Fibroblast of lung (primary cell): ENCODE measurements at regions not wholly inside any gene's neighbourhood (a gene's known extent, or its start where the extent isn't known, plus 50 kb on each side); places are given as distances from the start of the nearest gene placed in this dataset.

ENCODE experiments used
- EZH2 ChIP-seq: IDR thresholded peaks from 2 replicates; pipeline ENCODE4 v1.5.1; 2012; ENCODE audit warnings: low read length, control low read depth, mild to moderate bottlenecking; ENCODE audit errors: missing control alignments
- TF ChIP-seq, protein P1 (sequence below), 2 donors: IDR thresholded peaks in 1 of 2; conservative IDR thresholded peaks in 1 of 2; 1 replicate in 1 of 2; 2 replicates in 1 of 2; pipeline ENCODE4 v1.5.1; 2011 to 2012; ENCODE audit warnings: low read length in 2 of 2, control low read depth in 1 of 2, inconsistent platforms in 1 of 2, low read depth in 1 of 2, mild to moderate bottlenecking in 1 of 2

- TF ChIP-seq, protein P1, sequence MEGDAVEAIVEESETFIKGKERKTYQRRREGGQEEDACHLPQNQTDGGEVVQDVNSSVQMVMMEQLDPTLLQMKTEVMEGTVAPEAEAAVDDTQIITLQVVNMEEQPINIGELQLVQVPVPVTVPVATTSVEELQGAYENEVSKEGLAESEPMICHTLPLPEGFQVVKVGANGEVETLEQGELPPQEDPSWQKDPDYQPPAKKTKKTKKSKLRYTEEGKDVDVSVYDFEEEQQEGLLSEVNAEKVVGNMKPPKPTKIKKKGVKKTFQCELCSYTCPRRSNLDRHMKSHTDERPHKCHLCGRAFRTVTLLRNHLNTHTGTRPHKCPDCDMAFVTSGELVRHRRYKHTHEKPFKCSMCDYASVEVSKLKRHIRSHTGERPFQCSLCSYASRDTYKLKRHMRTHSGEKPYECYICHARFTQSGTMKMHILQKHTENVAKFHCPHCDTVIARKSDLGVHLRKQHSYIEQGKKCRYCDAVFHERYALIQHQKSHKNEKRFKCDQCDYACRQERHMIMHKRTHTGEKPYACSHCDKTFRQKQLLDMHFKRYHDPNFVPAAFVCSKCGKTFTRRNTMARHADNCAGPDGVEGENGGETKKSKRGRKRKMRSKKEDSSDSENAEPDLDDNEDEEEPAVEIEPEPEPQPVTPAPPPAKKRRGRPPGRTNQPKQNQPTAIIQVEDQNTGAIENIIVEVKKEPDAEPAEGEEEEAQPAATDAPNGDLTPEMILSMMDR (conservative IDR thresholded peaks at IDR 0.05 in 1 of 2, IDR thresholded peaks at IDR 0.05 in 1 of 2; ENCODE audit: low read depth in 1 of 2, low read length in 2 of 2): no peak
- no peak for TF ChIP-seq EZH2
These were observed 75.4 kb upstream of the ST6GAL2 start for GRCh38 chr2:106961328-106961727.
